ENCODE measurements at regions not wholly inside any gene's neighbourhood (a gene's known extent, or its start where the extent isn't known, plus 50 kb on each side); places are given as distances from the start of the nearest gene placed in this dataset.
A peak's percentile ranks its signal among the peaks of the same experiment; 100 is the strongest.
"Not testable (repeated sequence)": the region's sequence is repeated elsewhere in the genome, so short reads cannot be mapped to it uniquely, and the experiment has no call there.

DNA sequence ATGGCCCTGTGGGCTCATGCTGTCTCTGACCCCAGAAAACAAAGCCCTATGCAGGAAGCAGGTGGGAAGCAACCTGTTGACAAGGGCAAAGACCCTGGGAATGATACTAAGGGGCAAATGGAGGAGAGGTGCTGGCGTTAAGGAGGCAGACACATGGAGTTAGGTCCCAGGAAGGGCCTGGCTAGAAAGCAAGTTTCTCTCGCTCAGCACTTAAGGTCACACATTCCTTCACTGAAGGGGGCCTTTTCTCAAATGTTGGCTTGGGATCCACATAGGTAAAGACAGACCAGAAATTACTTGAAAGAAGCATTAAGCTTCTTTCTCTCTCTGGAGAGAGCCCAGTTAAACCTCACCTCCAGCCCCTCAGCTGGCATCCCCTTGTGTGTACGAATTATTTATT is 155.7 kb downstream of the ADRA2C start:
- H3K36me3 ChIP-seq (ENCODE audit: insufficient read depth, low read length); H3K9me3 ChIP-seq (ENCODE audit: control insufficient read depth, insufficient read depth, low read length); H3K9ac ChIP-seq (ENCODE audit: low read depth, low read length): not testable (repeated sequence)
- peaks cover 15% of the 10 kb centered on the region for H3K4me1 ChIP-seq (ENCODE audit: insufficient read depth, low read length)

DNA sequence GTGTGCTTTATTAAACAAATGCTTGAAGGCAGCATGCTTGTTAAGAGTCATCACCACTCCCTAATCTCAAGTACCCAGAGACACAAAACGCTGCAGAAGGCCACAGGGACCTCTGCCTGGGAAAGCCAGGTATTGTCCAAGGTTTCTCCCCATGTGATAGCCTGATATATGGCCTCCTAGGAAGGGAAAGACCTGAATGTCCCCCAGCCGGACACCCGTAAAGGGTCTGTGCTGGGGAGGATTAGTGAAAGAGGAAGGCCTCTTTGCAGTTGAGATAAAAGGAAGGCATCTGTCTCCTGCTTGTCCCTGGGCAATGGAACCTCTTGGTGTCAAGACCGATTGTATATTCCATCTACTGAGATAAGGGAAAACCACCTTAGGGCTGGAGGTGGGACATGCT is 159.7 kb downstream of the ADRA2C start:
- not testable (repeated sequence) for H3K9ac ChIP-seq (ENCODE audit: low read depth, low read length); H3K9me3 ChIP-seq (ENCODE audit: control insufficient read depth, insufficient read depth, low read length); H3K36me3 ChIP-seq (ENCODE audit: insufficient read depth, low read length)
- peaks cover 13% of the 10 kb centered on the region for H3K4me1 ChIP-seq (ENCODE audit: insufficient read depth, low read length)

- H3K4me1 ChIP-seq (ENCODE audit: insufficient read depth, low read length): peaks cover 14% of the 10 kb centered on the region
- H3K9ac ChIP-seq (ENCODE audit: low read depth, low read length); H3K9me3 ChIP-seq (ENCODE audit: control insufficient read depth, insufficient read depth, low read length); H3K36me3 ChIP-seq (ENCODE audit: insufficient read depth, low read length): not testable (repeated sequence)
Observed at GRCh38 chr4:3926271-3926670, 160.1 kb downstream of the ADRA2C start.

- H3K9me3 ChIP-seq (ENCODE audit: control insufficient read depth, insufficient read depth, low read length): not testable (repeated sequence)
- Histone ChIP-seq H3K9ac (ENCODE audit: low read depth, low read length) (peak overlapping the region; percentile 71), H3K4me1 (ENCODE audit: insufficient read depth, low read length) (peaks cover 15% of the 10 kb centered on the region)
Observed at GRCh38 chr4:3926969-3927755, 161.0 kb downstream of the ADRA2C start.

DNA sequence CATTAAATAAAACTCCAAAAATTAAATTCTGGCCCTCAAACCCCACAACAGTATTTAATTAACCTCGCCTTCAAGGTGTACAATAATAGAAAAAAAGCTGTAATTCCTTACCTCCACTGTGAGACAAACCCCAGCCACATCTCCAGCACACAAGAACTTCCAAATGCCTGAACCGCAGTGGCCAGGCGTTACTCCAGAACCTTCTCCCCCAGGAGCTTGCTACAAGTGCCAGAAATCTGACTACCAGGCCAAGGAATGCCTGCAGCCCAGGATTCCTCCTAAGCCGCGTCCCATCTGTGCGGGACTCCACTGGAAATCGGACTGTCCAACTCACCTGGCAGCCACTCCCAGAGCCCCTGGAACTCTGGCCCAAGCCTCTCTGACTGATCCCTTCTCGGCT is 163.2 kb downstream of the ADRA2C start:
- not testable (repeated sequence) for H3K9me3 ChIP-seq (ENCODE audit: control insufficient read depth, insufficient read depth, low read length); H3K36me3 ChIP-seq (ENCODE audit: insufficient read depth, low read length)

More at GRCh38 chr4:3926969-3927755, 161.0 kb downstream of the ADRA2C start:
- not testable (repeated sequence) for H3K36me3 ChIP-seq (ENCODE audit: insufficient read depth, low read length)

GRCh38 chr4:3932734-3933133 is 166.5 kb downstream of the ADRA2C start:
- not testable (repeated sequence) for H3K9me3 ChIP-seq (ENCODE audit: control insufficient read depth, insufficient read depth, low read length); H3K9ac ChIP-seq (ENCODE audit: low read depth, low read length); H3K36me3 ChIP-seq (ENCODE audit: insufficient read depth, low read length); H3K4me1 ChIP-seq (ENCODE audit: insufficient read depth, low read length)

More for the DNA sequence above, 163.2 kb downstream of the ADRA2C start:
- peaks cover 19% of the 10 kb centered on the region for H3K4me1 ChIP-seq (ENCODE audit: insufficient read depth, low read length)
- H3K9ac ChIP-seq (ENCODE audit: low read depth, low read length): not testable (repeated sequence)

DNA sequence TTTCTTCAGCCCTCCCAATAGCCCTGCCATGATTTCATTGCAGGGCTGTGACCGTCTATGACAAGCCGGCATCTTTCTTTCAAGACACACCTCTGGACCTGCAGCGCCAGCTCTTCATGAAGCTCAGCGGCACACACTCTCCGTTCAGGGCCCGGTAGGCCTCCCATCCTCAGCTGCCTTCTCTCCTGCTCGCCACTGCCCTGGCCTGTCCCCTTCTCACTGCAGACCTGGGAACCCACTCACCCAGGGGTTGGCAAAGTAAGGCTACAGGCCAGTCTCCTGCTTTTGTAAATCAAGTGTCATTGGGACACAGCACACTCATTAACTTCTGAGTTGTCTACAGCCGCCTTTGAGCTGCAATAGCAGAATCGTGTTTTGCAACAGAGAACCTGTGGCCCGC is 169.2 kb downstream of the ADRA2C start:
- H3K36me3 ChIP-seq (ENCODE audit: insufficient read depth, low read length); H3K4me1 ChIP-seq (ENCODE audit: insufficient read depth, low read length); H3K9me3 ChIP-seq (ENCODE audit: control insufficient read depth, insufficient read depth, low read length); H3K9ac ChIP-seq (ENCODE audit: low read depth, low read length): not testable (repeated sequence)

DNA sequence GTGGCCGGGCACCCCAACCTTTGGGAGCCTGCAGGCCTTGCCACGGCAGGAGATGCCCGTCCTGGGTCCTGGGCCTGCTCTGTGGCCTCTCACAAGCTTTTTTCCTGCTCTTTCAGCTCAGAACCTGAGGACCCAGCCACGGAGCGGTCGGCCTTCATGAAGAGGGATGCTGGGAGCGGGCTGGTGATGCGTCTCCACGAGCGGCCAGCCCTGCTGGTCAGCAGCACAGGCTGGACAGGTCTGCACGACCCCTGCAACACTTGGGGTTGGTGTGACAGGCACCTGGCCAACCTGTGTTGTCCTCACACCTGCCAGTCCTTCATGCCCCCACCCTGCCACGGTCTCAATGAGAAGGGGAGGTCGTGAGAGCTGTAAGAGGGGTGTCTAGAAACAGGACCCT is 170.0 kb downstream of the ADRA2C start:
- H3K9ac ChIP-seq (ENCODE audit: low read depth, low read length): no peak overlapping the region
- no peaks in the 10 kb centered on the region; the same call in 1 of the 2 replicates for H3K36me3 ChIP-seq (ENCODE audit: insufficient read depth, low read length)
- peaks cover 6% of the 10 kb centered on the region; the same call in 1 of the 2 replicates for H3K4me1 ChIP-seq (ENCODE audit: insufficient read depth, low read length)

DNA sequence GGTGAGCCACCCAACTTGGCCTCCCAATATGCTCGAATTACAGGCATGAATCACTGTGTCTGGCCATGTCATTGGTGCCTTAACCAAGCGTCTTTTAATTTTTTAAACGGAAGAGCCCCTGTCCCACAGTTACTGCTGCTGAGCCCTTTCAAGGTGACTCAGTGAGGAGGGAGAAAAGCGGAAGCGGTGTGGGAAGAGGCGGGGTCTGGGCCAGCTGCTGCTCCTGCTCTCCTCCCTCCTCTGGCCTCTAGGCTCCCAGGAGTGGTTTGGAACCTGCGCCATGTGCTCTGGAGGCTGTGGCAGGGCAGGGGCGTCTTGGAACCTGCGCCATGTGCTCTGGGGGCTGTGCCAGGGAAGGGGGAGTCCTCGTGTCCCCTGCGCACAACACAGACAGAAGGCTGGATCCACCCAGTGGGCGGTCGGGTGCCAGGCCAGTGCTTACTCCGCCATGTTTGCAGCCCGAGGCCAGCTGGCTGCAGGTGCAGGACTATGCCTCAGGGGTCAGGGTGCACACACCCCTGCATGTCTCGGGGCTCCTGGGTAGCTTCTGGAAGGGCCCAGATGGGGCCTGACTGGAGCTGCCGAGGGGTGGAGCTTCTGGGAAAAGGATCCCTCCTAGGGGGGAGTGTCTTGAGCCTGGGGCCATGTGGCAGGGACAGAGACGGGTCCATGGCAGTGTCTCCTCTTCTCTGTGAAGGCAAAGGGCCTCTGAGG is 171.8 kb downstream of the ADRA2C start:
- not testable (repeated sequence) for H3K9ac ChIP-seq (ENCODE audit: low read depth, low read length); H3K4me1 ChIP-seq (ENCODE audit: insufficient read depth, low read length); H3K36me3 ChIP-seq (ENCODE audit: insufficient read depth, low read length); H3K9me3 ChIP-seq (ENCODE audit: control insufficient read depth, insufficient read depth, low read length)

More for the DNA sequence above, 170.0 kb downstream of the ADRA2C start:
- H3K9me3 ChIP-seq (ENCODE audit: control insufficient read depth, insufficient read depth, low read length): no peaks in the 10 kb centered on the region

- H3K4me1 ChIP-seq (ENCODE audit: insufficient read depth, low read length); H3K36me3 ChIP-seq (ENCODE audit: insufficient read depth, low read length); H3K9ac ChIP-seq (ENCODE audit: low read depth, low read length); H3K9me3 ChIP-seq (ENCODE audit: control insufficient read depth, insufficient read depth, low read length): not testable (repeated sequence)
Observed at GRCh38 chr4:3938676-3939075, 172.5 kb downstream of the ADRA2C start.

DNA sequence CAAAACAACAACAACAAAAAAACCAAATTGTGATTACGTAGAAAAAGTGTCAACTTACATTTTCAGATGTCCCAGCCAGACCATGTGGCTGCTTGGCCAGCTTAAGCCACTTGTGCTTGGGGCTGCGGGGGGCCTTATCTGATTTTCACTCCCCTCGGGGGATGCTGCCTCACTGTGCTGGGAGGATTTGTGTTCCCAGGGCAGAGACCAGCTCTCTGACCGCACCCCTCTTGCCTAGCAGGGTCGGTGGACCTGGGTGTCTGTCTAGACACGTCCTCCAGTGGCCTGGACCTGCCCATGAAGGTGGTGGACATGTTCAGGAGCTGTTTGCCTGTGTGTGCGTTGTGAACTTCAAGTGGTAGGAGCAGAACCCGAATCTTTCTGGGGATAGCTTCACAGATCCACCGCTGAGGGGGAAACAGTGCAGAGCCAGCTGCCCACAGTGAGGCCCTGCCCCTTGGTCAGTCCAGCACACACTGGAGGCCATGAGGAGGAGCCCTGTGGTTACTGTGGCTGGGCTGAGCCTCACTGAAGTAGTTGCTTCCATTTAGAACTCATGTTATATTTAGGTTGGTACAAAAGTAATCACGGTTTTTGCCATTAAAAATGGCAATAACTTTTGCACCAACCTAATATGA is 173.9 kb downstream of the ADRA2C start:
- H3K36me3 ChIP-seq (ENCODE audit: insufficient read depth, low read length); H3K4me1 ChIP-seq (ENCODE audit: insufficient read depth, low read length); H3K9ac ChIP-seq (ENCODE audit: low read depth, low read length); H3K9me3 ChIP-seq (ENCODE audit: control insufficient read depth, insufficient read depth, low read length): not testable (repeated sequence)

GRCh38 chr4:3941735-3942522 is 175.7 kb downstream of the ADRA2C start:
- H3K9ac ChIP-seq (ENCODE audit: low read depth, low read length); H3K36me3 ChIP-seq (ENCODE audit: insufficient read depth, low read length); H3K4me1 ChIP-seq (ENCODE audit: insufficient read depth, low read length); H3K9me3 ChIP-seq (ENCODE audit: control insufficient read depth, insufficient read depth, low read length): not testable (repeated sequence)

DNA sequence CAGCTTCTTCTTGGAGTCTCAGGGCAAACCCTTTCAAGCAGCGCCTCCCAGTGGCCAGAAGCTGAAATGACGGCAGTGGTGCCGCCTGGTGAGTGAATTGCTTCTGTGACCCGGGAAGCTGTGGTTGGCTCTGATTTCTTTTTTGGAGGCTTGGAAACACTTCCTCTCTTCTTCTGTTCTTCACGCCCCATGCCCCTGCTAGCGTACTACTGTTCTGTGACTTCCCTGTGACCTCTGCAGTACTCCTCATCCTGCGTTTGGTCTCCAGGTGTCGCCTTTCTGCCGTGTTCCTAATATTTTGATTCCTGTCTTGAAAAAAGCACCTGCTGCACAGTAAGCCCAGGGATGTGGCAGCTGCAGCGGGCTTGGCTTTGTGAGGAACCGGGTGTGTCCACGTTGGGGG is 176.4 kb downstream of the ADRA2C start:
- H3K9me3 ChIP-seq (ENCODE audit: control insufficient read depth, insufficient read depth, low read length); H3K9ac ChIP-seq (ENCODE audit: low read depth, low read length): not testable (repeated sequence)

GRCh38 chr4:3943051-3943450 is 176.9 kb downstream of the ADRA2C start:
- H3K4me1 ChIP-seq (ENCODE audit: insufficient read depth, low read length); H3K36me3 ChIP-seq (ENCODE audit: insufficient read depth, low read length); H3K9me3 ChIP-seq (ENCODE audit: control insufficient read depth, insufficient read depth, low read length); H3K9ac ChIP-seq (ENCODE audit: low read depth, low read length): not testable (repeated sequence)

More for the DNA sequence above, 176.4 kb downstream of the ADRA2C start:
- H3K4me1 ChIP-seq (ENCODE audit: insufficient read depth, low read length); H3K36me3 ChIP-seq (ENCODE audit: insufficient read depth, low read length): not testable (repeated sequence)

All from ES-I3 (cell line).